CD4-positive, alpha-beta T cell treated with Interleukin-15 for 1 hour (primary cell): ENCODE measurements at regions not wholly inside any gene's neighbourhood (a gene's known extent, or its start where the extent isn't known, plus 50 kb on each side); places are given as distances from the start of the nearest gene placed in this dataset.
"Not testable (repeated sequence)": the region's sequence is repeated elsewhere in the genome, so short reads cannot be mapped to it uniquely, and the experiment has no call there.

Source experiments
- DNase-seq: peaks from one replicate; pipeline ENCODE4 v3.0.0-alpha.2; 2020

GRCh38 chr20:47990507-47991150 lies 205.3 kb upstream of the SULF2 start:
- DNase-seq: no peak

GRCh38 chr20:47989957-47990356 lies 204.7 kb upstream of the SULF2 start:
- DNase-seq: no peak

GRCh38 chr20:47988676-47989075 lies 203.4 kb upstream of the SULF2 start:
- DNase-seq: no peak

- DNase-seq: no peak
Measured at GRCh38 chr20:47985092-47985850, 200.0 kb upstream of the SULF2 start.

GRCh38 chr20:47984437-47984836 lies 199.2 kb upstream of the SULF2 start:
- no peak for DNase-seq

GRCh38 chr20:47983642-47984041 lies 198.4 kb upstream of the SULF2 start:
- DNase-seq: not testable (repeated sequence)

- DNase-seq: no peak
Measured at GRCh38 chr20:47982574-47983360, 197.5 kb upstream of the SULF2 start.

- no peak for DNase-seq
Measured at GRCh38 chr20:47981222-47981621, 195.9 kb upstream of the SULF2 start.

GRCh38 chr20:47980336-47981177 lies 195.3 kb upstream of the SULF2 start:
- no peak for DNase-seq

GRCh38 chr20:47979361-47980095 lies 194.2 kb upstream of the SULF2 start:
- not testable (repeated sequence) for DNase-seq

- not testable (repeated sequence) for DNase-seq
Measured at GRCh38 chr20:47978428-47979120, 193.3 kb upstream of the SULF2 start.

GRCh38 chr20:47977789-47978252 lies 192.5 kb upstream of the SULF2 start:
- not testable (repeated sequence) for DNase-seq

- DNase-seq: not testable (repeated sequence)
Measured at GRCh38 chr20:47977017-47977788, 191.9 kb upstream of the SULF2 start.

- DNase-seq: no peak
Measured at GRCh38 chr20:47974234-47974878, 189.1 kb upstream of the SULF2 start.

- no peak for DNase-seq
Measured at GRCh38 chr20:47973519-47974233, 188.4 kb upstream of the SULF2 start.

- no peak for DNase-seq
Measured at GRCh38 chr20:47972916-47973309, 187.6 kb upstream of the SULF2 start.

- DNase-seq: not testable (repeated sequence)
Measured at GRCh38 chr20:47972297-47972915, 187.1 kb upstream of the SULF2 start.

- no peak for DNase-seq
Measured at GRCh38 chr20:47971058-47971791, 185.9 kb upstream of the SULF2 start.
